Activated naive CD4-positive, alpha-beta T cell treated with anti-CD3 and anti-CD28 coated beads, Interleukin-2, amount 50 U/mL, for 24 hours (primary cell): ENCODE measurements at regions not wholly inside any gene's neighbourhood (a gene's known extent, or its start where the extent isn't known, plus 50 kb on each side); places are given as distances from the start of the nearest gene placed in this dataset.
"Not testable (repeated sequence)": the region's sequence is repeated elsewhere in the genome, so short reads cannot be mapped to it uniquely, and the experiment has no call there.

ENCODE experiments used
- H3K27ac Mint-ChIP-seq: one replicate; pipeline ENCODE4 v1.8.0; 2021; ENCODE audit warnings: mild to moderate bottlenecking, mixed read lengths
- H3K27me3 Mint-ChIP-seq: one replicate; pipeline ENCODE4 v1.8.0; 2021; ENCODE audit warnings: mixed read lengths
- H3K36me3 Mint-ChIP-seq: one replicate; pipeline ENCODE4 v1.8.0; 2021; ENCODE audit warnings: mixed read lengths
- H3K4me1 Mint-ChIP-seq: one replicate; pipeline ENCODE4 v1.8.0; 2021; ENCODE audit warnings: mixed read lengths
- H3K4me3 Mint-ChIP-seq: one replicate; pipeline ENCODE4 v1.8.0; 2021; ENCODE audit warnings: mild to moderate bottlenecking, mixed read lengths
- H3K9me3 Mint-ChIP-seq: one replicate; pipeline ENCODE4 v1.8.0; 2021; ENCODE audit warnings: mixed read lengths

DNA sequence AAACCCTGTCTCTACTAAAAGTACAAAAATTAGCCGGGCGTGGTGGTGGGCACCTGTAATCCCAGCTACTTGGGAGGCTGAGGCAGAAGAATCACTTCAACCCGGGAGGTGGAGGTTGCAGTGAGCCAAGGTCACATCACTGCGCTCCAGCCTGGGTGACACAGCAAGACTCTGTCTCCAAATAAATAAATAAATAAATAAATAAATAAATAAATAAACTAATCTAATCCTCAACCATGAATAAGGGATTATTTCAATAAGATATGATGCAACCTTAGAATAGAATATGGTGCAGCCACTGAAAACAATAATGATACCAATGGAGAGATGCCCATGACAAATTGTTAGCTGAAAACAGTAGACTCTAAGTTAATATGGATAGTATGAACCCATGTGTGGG is 270.0 kb downstream of the MEX3B start:
- not testable (repeated sequence) for H3K9me3 Mint-ChIP-seq, H3K27me3 Mint-ChIP-seq, H3K4me3 Mint-ChIP-seq, H3K36me3 Mint-ChIP-seq, H3K27ac Mint-ChIP-seq, H3K4me1 Mint-ChIP-seq

DNA sequence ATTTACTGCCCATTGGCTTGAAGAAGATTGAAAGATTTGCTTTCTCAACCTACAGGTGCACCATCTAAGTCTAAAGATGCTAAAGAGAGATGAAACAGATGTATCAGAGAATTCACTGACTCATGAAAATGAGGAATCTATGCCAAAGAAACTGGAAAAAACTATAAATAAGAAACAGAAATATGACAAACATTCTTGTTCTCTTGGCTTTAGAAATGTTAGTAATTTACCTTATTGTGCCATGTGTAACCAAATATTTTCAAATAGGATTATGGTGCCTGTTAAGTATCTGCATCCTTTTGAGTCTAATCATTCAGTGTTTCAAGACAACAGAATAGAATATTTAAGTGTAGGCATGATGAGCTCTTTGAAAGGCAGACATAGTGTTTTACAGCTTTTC is 271.5 kb downstream of the MEX3B start:
- no peaks in the 10 kb centered on the region for H3K36me3 Mint-ChIP-seq
- peaks cover 2% of the 10 kb centered on the region for H3K27me3 Mint-ChIP-seq
- peaks cover 3% of the 10 kb centered on the region for H3K4me1 Mint-ChIP-seq
- no peaks in the 10 kb centered on the region for H3K9me3 Mint-ChIP-seq
- no peak overlapping the region for H3K4me3 Mint-ChIP-seq
- H3K27ac Mint-ChIP-seq, result no peak overlapping the region

DNA sequence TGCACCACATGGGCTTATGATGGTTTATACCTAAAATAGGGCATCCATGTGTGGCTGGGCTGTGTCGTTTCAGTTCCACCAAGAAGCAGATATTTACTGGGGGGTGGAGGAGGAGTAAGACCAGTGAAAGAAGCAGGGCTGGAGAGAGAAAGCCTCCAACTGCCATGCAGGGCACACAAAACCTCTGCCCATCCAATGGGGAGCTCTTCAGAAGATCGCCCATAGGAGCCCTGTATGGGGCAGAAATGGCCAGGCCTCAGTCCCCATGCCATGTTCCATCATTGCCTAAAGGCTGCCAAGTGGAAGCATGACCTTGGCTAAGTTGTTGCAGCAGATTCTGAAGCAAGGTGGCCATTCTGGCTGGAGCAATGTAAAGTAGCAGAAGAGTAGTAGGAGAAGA is 277.0 kb downstream of the MEX3B start:
- Mint-ChIP-seq H3K27me3 (peaks cover 5% of the 10 kb centered on the region), H3K36me3 (no peaks in the 10 kb centered on the region), H3K9me3 (no peaks in the 10 kb centered on the region), H3K4me1 (no peaks in the 10 kb centered on the region), H3K4me3 (no peak overlapping the region), H3K27ac (no peak overlapping the region)

DNA sequence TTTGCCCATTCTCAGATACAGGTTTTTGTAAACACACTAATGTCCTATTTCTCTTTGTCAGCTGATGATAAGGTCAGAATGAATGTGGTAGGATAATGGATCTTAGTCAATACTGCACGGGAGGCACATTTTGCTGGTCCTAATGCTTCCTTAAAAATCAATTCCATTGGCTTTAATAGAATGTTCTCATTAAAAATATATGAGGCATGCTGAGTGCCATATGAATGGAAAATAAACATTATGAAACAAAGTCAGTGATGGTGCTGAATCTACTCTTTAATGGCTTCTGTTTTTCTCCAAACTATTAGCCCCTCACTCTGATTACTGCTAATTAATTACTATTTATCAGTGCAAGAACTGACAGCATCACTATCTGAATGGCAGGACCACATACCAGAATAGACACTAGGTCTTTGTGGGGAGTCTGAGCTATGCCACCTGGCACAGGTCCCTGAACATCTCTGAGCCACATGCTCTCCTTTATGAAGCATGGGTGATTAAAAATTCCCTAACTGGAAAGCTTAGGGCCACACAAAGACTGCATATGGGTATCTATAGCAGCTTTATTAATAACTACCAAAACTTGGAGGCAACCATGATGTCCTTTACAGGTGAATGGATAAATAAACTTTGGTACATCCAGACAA is 278.9 kb downstream of the MEX3B start:
- Mint-ChIP-seq H3K4me1 (no peaks in the 10 kb centered on the region), H3K27ac (no peak overlapping the region), H3K4me3 (no peak overlapping the region), H3K9me3 (no peaks in the 10 kb centered on the region), H3K27me3 (peaks cover 5% of the 10 kb centered on the region), H3K36me3 (no peaks in the 10 kb centered on the region)

DNA sequence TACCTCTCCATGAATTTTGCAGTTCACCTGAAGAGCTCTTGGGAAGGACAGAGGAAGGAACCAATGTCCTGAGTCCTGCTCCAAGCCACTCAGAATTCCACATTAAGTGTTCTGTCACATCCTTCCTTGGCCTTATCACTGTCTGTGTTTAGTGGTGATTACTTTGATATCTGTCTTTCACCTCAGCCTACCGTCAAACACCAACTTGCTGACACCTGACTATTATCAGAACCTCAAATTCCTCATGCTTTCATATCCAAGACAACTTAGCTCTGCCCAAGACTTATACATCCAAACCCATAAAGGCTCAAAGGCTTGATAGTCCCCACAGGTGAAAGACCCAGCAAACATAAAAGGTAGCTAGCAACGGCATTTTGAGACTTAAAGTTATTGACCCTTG is 280.0 kb downstream of the MEX3B start:
- no peak overlapping the region for H3K27ac Mint-ChIP-seq
- H3K4me1 Mint-ChIP-seq, result no peaks in the 10 kb centered on the region
- H3K27me3 Mint-ChIP-seq, result peaks cover 7% of the 10 kb centered on the region
- H3K4me3 Mint-ChIP-seq, result no peak overlapping the region
- no peaks in the 10 kb centered on the region for H3K36me3 Mint-ChIP-seq
- H3K9me3 Mint-ChIP-seq, result no peaks in the 10 kb centered on the region

DNA sequence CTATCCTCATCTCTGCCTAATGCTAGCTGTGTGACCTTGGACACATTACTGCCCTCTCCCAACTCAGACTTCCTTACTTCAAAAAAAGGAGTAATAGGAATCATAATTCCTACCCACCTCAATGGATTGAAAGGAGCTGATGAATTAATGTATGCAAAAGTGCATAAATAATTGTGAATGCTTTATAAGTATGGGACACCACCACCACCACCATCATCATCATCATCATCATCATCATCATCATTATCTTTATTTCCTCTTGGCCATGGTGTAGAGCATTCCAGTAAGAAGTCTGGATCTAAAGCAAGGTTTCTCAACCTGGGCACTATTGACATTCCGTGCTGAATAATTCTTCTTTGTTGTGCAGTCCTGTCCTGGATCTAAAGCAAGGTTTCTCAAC is 282.5 kb downstream of the MEX3B start:
- H3K4me1 Mint-ChIP-seq, result no peaks in the 10 kb centered on the region
- H3K27ac Mint-ChIP-seq, result no peak overlapping the region
- no peak overlapping the region for H3K4me3 Mint-ChIP-seq
- H3K9me3 Mint-ChIP-seq, result no peaks in the 10 kb centered on the region
- peaks cover 10% of the 10 kb centered on the region for H3K27me3 Mint-ChIP-seq
- H3K36me3 Mint-ChIP-seq, result no peaks in the 10 kb centered on the region

DNA sequence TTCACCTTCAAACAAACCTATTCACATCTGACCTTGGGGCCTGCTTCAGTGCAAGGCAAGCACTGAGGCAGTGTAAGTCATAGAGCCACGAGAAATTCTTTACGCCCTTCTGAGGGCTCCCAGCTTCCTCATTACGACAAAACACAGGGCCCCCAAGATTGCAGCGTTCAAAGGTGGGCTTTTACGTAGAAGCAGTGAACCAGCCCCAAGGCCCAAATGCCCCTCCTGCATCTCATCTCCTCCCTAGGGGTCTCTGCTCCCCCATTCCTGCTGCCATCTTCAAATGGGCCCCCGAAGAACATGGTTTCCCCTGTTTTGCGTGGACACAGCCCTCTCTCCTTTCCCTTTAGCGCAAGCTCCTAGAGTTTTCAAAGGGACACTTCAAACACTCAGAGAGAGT is 285.1 kb downstream of the MEX3B start:
- no peaks in the 10 kb centered on the region for H3K4me1 Mint-ChIP-seq
- no peak overlapping the region for H3K27ac Mint-ChIP-seq
- H3K36me3 Mint-ChIP-seq, result no peaks in the 10 kb centered on the region
- H3K4me3 Mint-ChIP-seq, result no peak overlapping the region
- no peaks in the 10 kb centered on the region for H3K9me3 Mint-ChIP-seq
- H3K27me3 Mint-ChIP-seq, result peaks cover 13% of the 10 kb centered on the region

DNA sequence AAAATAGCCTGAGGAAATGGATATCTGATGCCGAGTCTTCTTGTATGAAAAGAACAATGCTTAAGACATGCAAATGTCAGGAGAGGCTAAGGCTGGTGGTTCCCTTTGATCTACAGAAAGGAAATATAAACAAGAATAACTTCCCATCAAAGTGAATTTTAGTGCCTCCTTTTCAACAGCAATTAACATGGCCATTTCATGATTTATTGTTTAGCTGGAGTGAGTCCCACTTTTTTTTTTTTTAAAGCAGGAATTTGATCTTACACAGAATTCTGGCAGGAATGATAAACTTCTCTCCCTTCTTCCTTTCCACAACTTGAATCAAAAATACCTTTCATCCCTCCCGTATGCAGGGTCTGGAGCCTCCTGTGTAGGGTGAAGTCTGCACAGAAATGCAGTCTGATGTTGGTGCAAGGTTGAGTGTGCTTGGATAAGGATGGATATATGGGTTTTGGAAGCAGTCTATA is 287.0 kb downstream of the MEX3B start:
- Mint-ChIP-seq H3K36me3 (no peaks in the 10 kb centered on the region), H3K4me3 (no peak overlapping the region), H3K9me3 (no peaks in the 10 kb centered on the region), H3K27me3 (peaks cover 9% of the 10 kb centered on the region), H3K4me1 (no peaks in the 10 kb centered on the region), H3K27ac (no peak overlapping the region)

DNA sequence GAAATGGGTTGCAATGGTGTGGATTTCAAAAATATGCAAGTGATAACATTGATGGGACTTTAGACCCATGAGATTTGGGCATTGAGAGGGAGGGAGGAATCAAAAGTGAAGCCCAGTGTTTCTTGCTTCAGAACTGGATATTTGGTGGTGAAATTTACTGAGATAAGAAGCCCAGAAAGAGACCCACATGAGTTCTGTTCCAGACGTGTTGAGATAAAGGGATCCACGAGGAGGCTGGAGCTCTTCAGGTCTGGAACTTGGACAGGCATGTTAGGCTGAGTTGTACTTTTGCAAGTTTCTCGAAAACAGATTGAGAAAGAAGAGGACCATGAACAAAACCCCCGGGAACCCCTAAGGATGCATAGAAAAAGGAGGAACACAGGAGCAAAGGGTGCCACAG is 290.2 kb downstream of the MEX3B start:
- no peaks in the 10 kb centered on the region for H3K9me3 Mint-ChIP-seq
- no peak overlapping the region for H3K27ac Mint-ChIP-seq

DNA sequence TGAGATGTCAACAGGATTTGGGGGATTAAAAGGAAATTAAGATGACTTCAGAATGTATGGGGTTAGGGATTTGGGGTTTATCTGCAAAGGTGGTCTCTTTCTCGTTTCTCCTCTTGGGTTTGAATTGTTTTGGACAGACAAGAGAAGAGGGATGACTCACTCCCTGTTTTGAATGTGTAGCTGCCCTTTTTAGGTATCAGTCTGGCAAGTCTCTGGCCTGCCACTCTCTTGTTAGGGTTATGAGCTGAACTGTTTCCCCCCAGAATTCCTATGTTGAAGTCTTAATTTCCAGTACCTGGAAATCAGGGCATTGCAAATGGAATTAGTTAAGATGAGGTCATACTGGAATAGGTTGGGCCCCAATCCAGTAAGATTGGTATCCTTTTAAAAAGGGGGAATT is 291.7 kb downstream of the MEX3B start:
- Mint-ChIP-seq H3K36me3 (no peaks in the 10 kb centered on the region), H3K9me3 (no peaks in the 10 kb centered on the region), H3K4me1 (no peaks in the 10 kb centered on the region), H3K27ac (no peak overlapping the region), H3K4me3 (no peak overlapping the region), H3K27me3 (peaks cover 9% of the 10 kb centered on the region)

More for the DNA sequence above, 290.2 kb downstream of the MEX3B start:
- H3K27me3 Mint-ChIP-seq, result peaks cover 11% of the 10 kb centered on the region
- no peak overlapping the region for H3K4me3 Mint-ChIP-seq
- H3K36me3 Mint-ChIP-seq, result no peaks in the 10 kb centered on the region
- H3K4me1 Mint-ChIP-seq, result no peaks in the 10 kb centered on the region

DNA sequence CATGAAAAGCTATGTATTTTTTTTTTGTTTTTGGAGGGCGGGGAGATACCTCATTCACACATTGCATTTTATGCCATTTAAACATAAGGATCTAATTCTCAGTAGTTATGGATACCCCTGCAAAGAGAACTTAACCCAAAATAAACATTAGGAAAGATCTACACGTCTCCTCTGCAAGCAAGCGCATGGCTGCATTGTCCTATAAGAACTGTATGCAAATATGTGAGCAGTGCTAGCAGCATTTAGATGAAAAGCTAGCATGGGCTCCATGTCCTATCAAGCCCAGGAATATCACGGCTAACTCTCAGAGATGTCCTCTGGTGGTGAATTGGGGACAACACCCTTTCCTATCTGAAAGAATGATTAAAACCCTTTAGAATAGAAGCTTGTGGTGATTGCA is 292.8 kb downstream of the MEX3B start:
- H3K9me3 Mint-ChIP-seq, result no peaks in the 10 kb centered on the region
- H3K4me3 Mint-ChIP-seq, result no peak overlapping the region
- no peak overlapping the region for H3K27ac Mint-ChIP-seq
- H3K36me3 Mint-ChIP-seq, result no peaks in the 10 kb centered on the region
- H3K27me3 Mint-ChIP-seq, result peaks cover 9% of the 10 kb centered on the region
- H3K4me1 Mint-ChIP-seq, result no peaks in the 10 kb centered on the region

DNA sequence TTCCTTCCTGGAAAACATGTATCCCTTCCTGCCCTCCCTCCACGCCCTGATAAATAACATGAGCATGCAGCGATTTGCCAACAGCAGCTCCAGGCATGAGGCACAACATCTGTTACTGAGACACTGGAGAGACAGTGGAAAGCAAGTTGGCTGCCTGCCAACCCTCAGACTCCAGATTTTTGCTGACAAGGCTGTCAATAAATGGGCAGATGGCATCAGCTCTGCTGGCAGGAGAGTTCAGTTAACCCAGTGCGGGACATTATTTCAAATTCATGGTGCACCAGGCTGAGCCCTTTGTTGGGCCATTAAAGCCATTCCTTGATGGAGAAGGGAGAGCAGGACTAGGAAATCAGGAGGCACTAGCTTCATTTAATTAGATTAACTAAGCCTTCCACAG is 293.3 kb downstream of the MEX3B start:
- H3K4me3 Mint-ChIP-seq, result no peak overlapping the region
- no peaks in the 10 kb centered on the region for H3K9me3 Mint-ChIP-seq
- no peaks in the 10 kb centered on the region for H3K4me1 Mint-ChIP-seq
- H3K27ac Mint-ChIP-seq, result no peak overlapping the region
- H3K36me3 Mint-ChIP-seq, result no peaks in the 10 kb centered on the region
- peaks cover 9% of the 10 kb centered on the region for H3K27me3 Mint-ChIP-seq

DNA sequence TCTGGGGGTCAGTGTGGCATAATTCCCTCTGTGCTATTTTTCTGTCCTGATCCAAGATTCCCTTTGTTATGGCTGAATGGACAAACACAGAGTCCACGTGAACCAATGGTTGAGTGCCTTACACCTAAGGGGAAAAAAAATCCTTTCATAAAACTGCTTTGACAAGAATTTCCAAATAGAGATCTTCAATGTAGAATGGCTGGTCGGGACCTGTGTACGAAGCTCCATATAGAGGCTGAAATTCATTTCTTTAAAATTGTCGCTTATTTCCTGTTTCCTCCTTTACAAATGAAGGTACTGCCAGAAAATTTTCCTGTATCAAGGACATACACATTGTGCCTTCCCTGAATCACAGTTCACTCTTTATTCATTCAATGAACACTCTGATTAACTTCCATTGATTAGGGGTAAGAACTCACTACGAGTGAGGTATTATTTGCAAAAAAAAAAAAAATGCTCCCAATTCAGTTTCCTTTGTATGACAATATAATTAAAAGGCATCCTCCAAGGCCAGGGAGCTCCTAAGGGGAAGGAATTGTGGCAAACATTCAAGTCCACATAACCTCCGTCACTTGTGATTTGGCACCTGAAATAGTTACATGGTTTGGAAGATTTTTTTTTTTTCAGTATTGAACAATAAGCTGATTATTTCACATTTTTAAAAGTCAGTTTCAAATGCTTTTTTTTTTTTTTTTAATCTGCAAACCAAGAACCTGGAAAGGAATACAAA is 293.8 kb downstream of the MEX3B start:
- Mint-ChIP-seq H3K36me3 (no peaks in the 10 kb centered on the region), H3K27me3 (peaks cover 9% of the 10 kb centered on the region), H3K4me3 (no peak overlapping the region), H3K27ac (no peak overlapping the region), H3K9me3 (no peaks in the 10 kb centered on the region), H3K4me1 (no peaks in the 10 kb centered on the region)

DNA sequence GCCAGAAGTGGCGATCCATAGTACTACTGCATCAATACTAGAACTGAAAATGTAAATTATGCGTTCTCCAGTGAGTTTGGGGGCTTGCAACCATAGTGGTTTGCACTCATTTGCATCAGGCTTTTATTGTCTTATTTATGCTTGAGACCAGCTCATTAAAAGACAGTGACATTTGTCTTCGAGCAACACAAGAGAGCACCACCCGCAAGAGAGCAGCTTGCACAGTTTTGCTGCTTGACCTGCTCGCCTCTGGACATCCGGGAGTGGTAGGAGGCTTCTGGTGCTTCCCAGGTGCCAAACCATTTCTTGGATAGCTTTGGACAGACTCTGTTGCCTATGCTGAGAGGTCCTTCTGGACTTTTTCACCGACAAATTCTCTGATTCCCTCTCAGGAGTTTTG is 294.6 kb downstream of the MEX3B start:
- Mint-ChIP-seq H3K4me1 (no peaks in the 10 kb centered on the region), H3K9me3 (no peaks in the 10 kb centered on the region), H3K27ac (no peak overlapping the region), H3K36me3 (no peaks in the 10 kb centered on the region), H3K4me3 (no peak overlapping the region), H3K27me3 (peaks cover 9% of the 10 kb centered on the region)

DNA sequence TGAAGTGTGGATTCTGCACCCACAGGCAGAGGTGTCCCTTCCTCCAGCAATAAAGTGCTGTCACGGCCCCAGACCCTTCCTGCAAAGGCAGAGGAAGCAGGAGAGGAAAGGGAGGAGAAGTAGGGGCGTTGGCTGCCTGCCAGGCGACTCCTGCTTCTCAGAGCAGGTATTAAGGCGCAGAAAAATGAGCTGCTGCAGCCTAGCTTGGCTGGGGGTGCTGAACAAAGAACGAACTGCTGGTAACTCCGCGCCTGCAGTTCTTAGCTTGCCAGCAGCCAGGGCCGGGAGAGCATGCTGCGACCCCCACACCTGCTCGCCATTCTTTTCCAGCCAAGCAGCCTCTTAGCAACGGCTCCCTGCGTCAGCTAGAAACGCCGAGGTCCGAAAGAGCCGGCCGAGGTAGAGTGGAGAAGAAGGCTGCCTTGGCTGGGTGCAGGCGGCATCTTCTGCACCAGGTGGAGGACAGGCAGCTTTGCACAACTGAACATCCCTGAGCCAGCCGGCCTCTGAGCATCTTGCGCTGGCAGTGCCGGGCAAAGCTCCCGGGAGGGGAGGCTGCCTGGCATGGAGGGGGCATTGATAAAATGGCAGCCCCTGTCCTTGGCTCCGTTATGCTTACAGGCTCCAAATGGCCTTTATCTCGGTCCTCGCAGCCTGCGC is 296.0 kb downstream of the MEX3B start:
- no peak overlapping the region for H3K4me3 Mint-ChIP-seq
- H3K9me3 Mint-ChIP-seq, result no peaks in the 10 kb centered on the region

DNA sequence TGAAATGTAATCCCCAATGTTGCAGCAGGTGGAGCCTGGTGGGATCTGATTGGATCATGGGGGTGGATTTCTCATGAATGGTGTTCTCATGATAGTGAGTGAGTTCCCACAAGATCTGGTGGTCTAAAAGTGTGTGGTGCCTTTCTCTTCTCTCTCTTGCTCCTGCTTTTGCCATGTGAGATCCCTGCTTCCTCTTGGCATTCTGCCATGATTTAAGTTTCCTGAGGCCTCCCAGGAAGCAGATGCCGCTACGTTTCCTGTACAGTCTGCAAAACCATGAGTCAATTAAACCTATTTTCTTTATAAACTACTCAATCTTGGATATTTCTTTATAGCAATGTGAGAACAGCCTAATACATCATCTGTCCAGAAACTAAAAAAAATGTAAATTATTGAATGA is 298.3 kb downstream of the MEX3B start:
- H3K9me3 Mint-ChIP-seq, result no peaks in the 10 kb centered on the region
- no peaks in the 10 kb centered on the region for H3K36me3 Mint-ChIP-seq
- no peak overlapping the region for H3K4me3 Mint-ChIP-seq
- H3K4me1 Mint-ChIP-seq, result no peaks in the 10 kb centered on the region
- H3K27ac Mint-ChIP-seq, result no peak overlapping the region
- peaks cover 11% of the 10 kb centered on the region for H3K27me3 Mint-ChIP-seq

More for the DNA sequence above, 296.0 kb downstream of the MEX3B start:
- H3K4me1 Mint-ChIP-seq, result no peaks in the 10 kb centered on the region
- H3K27ac Mint-ChIP-seq, result no peak overlapping the region
- peaks cover 6% of the 10 kb centered on the region for H3K27me3 Mint-ChIP-seq
- no peaks in the 10 kb centered on the region for H3K36me3 Mint-ChIP-seq
